GM23338 (cell line): ENCODE measurements at regions not wholly inside any gene's neighbourhood (a gene's known extent, or its start where the extent isn't known, plus 50 kb on each side); places are given as distances from the start of the nearest gene placed in this dataset.
"Not testable (repeated sequence)": the region's sequence is repeated elsewhere in the genome, so short reads cannot be mapped to it uniquely, and the experiment has no call there.

ENCODE experiments used
- ATAC-seq: fragments of 200-7000 bp; cut with Tn5 transposase; 3 replicates; pipeline ENCODE4 v1.9.1; 2020
- DNase-seq: peaks from one replicate; pipeline ENCODE4 v3.0.0-alpha.2; 2015; ENCODE audit warnings: low spot score
- H2AFZ ChIP-seq: fragments of 200-600 bp; sonication (generic); 2 replicates; pipeline ENCODE4 v1.8.0; 2016; ENCODE audit warnings: antibody characterized with exemption, mild to moderate bottlenecking, moderate library complexity
- H3F3A ChIP-seq: fragments of 200-600 bp; sonication (generic); replicated peaks from 2 replicates; pipeline ENCODE4 v1.8.0; 2017; ENCODE audit warnings: antibody characterized with exemption, mixed run types, low read depth
- H3K27ac ChIP-seq: fragments of 200-600 bp; sonication (generic); 2 replicates; pipeline ENCODE4 v1.6.1; 2016; ENCODE audit warnings: low read depth
- H3K27me3 ChIP-seq: fragments of 200-600 bp; sonication (generic); 2 replicates; pipeline ENCODE4 v1.8.0; 2016; ENCODE audit warnings: mild to moderate bottlenecking, mixed run types, moderate library complexity; ENCODE audit not compliant: insufficient read depth
- H3K36me3 ChIP-seq: fragments of 200-600 bp; sonication (generic); 2 replicates; pipeline ENCODE4 v1.8.0; 2016; ENCODE audit warnings: mild to moderate bottlenecking; ENCODE audit not compliant: insufficient read depth
- H3K4me1 ChIP-seq: fragments of 200-600 bp; sonication (generic); 2 replicates; pipeline ENCODE4 v1.8.0; 2016; ENCODE audit warnings: mild to moderate bottlenecking, moderate library complexity; ENCODE audit not compliant: insufficient read depth
- H3K4me2 ChIP-seq: fragments of 200-600 bp; sonication (generic); 2 replicates; pipeline ENCODE4 v1.7.1; 2017; ENCODE audit warnings: mixed run types
- H3K4me3 ChIP-seq: fragments of 200-600 bp; sonication (generic); 2 replicates; pipeline ENCODE4 v1.6.1; 2016; ENCODE audit warnings: mixed run types
- H3K79me2 ChIP-seq: fragments of 200-600 bp; sonication (generic); replicated peaks from 2 replicates; pipeline ENCODE4 v1.8.0; 2017; ENCODE audit warnings: mild to moderate bottlenecking; ENCODE audit not compliant: insufficient read depth
- H3K9me2 ChIP-seq: fragments of 200-600 bp; sonication (generic); 2 replicates; pipeline ENCODE4 v1.8.0; 2017; ENCODE audit not compliant: insufficient read depth
- H4K20me1 ChIP-seq: fragments of 200-600 bp; sonication (generic); replicated peaks from 2 replicates; pipeline ENCODE4 v1.8.0; 2017; ENCODE audit warnings: mild to moderate bottlenecking; ENCODE audit not compliant: insufficient read depth
- H3K27ac Mint-ChIP-seq: 2 replicates; pipeline ENCODE4 v1.8.0; 2020; ENCODE audit warnings: inconsistent platforms, mild to moderate bottlenecking, moderate library complexity, mixed read lengths
- H3K27me3 Mint-ChIP-seq: 3 replicates; pipeline ENCODE4 v1.8.0; 2022; ENCODE audit warnings: low read depth, mild to moderate bottlenecking, moderate library complexity, mixed read lengths, inconsistent platforms; ENCODE audit not compliant: insufficient read depth, poor library complexity
- H3K36me3 Mint-ChIP-seq: 3 replicates; pipeline ENCODE4 v1.8.0; 2021; ENCODE audit warnings: low read depth, mild to moderate bottlenecking, inconsistent platforms, moderate library complexity, mixed read lengths
- H3K4me1 Mint-ChIP-seq: 3 replicates; pipeline ENCODE4 v1.8.0; 2020; ENCODE audit warnings: mild to moderate bottlenecking, inconsistent platforms, mixed read lengths
- H3K4me3 Mint-ChIP-seq: 3 replicates; pipeline ENCODE4 v1.8.0; 2021; ENCODE audit warnings: moderate library complexity, mild to moderate bottlenecking, inconsistent platforms, mixed read lengths
- H3K9me3 Mint-ChIP-seq: 3 replicates; pipeline ENCODE4 v1.8.0; 2020; ENCODE audit warnings: moderate library complexity, mild to moderate bottlenecking, inconsistent platforms, mixed read lengths
- CREB1 ChIP-seq: fragments of 250-450 bp; sonication (Bioruptor Pico); IDR thresholded peaks from 2 replicates; pipeline ENCODE4 v1.5.0; 2020; ENCODE audit warnings: low read depth, mild to moderate bottlenecking, moderate library complexity
- CTCF ChIP-seq, 2 experiments: fragments of 200-600 bp in 1 of 2; sonication (generic) in 1 of 2; conservative IDR thresholded peaks; 2 replicates each; pipeline versions ENCODE4 v1.5.1 to v1.6.1; 2016 to 2017; ENCODE audit warnings: antibody characterized with exemption in 2 of 2, low read depth in 2 of 2, mild to moderate bottlenecking in 2 of 2, moderate library complexity in 1 of 2
- ETS1 ChIP-seq: IDR thresholded peaks from 2 replicates; pipeline ENCODE4 v1.6.1; 2016; ENCODE audit warnings: antibody characterized with exemption
- REST ChIP-seq: IDR thresholded peaks from one replicate; pipeline ENCODE4 v1.6.1; 2018; ENCODE audit warnings: antibody characterized with exemption; ENCODE audit not compliant: unreplicated experiment
- STAT1 ChIP-seq: IDR thresholded peaks from one replicate; pipeline ENCODE4 v1.6.1; 2016; ENCODE audit warnings: antibody characterized with exemption; ENCODE audit not compliant: unreplicated experiment
- ZNF331 ChIP-seq: fragments of 250-450 bp; sonication (Bioruptor Pico); IDR thresholded peaks from 2 replicates; pipeline ENCODE4 v1.5.0; 2020; ENCODE audit warnings: low read depth, mild to moderate bottlenecking, moderate library complexity

- ATAC-seq (no peak), DNase-seq (peak; percentile 50)
- no peaks in the 10 kb centered on the region for H3K27me3 ChIP-seq
- no peaks in the 10 kb centered on the region for H3K4me1 ChIP-seq
- H3K36me3 ChIP-seq: peaks cover 8% of the 10 kb centered on the region; the same call in 1 of the 2 replicates
- Mint-ChIP-seq H3K27me3 (peaks cover 5% of the 10 kb centered on the region), H3K36me3 (peaks cover 17% of the 10 kb centered on the region; the same call in 2 of the 3 replicates), H3K27ac (no peak overlapping the region), H3K9me3 (peaks cover 20% of the 10 kb centered on the region), H3K4me3 (no peak overlapping the region), H3K4me1 (no peaks in the 10 kb centered on the region)
- TF ChIP-seq ZNF331 (CRISPR knock-in tag) (no peak), CTCF (conservative IDR thresholded peaks at IDR 0.05; ENCODE audit: low read depth in 2 of 2) (peak; percentile 51 to 55)
- no peaks in the 10 kb centered on the region for H3K79me2 ChIP-seq
- no peak overlapping the region for H3K4me3 ChIP-seq
- no peak overlapping the region for H2AFZ ChIP-seq
- no peak overlapping the region for H3K27ac ChIP-seq
- H3F3A ChIP-seq: no peaks in the 10 kb centered on the region
- H3K4me2 ChIP-seq: no peak overlapping the region
- H4K20me1 ChIP-seq: no peaks in the 10 kb centered on the region
- no peaks in the 10 kb centered on the region for H3K9me2 ChIP-seq
These were observed 820.8 kb downstream of the MAT2B start for GRCh38 chr5:164326219-164326618.

DNA sequence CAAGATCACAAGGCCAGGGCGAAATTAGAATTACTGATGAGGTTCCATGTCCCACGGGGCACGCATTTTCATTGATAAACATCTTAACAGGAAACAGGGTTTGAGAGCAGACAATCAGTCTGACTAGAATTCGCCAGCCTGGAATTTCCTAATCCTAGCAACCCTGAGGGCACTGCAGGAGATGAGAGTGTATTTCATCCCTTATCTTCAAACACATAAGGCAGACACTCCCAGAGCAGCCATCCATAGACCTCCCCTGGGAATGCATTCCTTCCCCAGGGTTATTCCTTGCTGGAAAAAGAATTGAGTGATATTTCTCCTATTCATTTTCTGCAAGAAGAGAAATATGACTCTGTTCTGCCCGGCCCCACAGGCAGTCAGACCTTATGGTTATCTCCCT, 821.7 kb downstream of the MAT2B start:
- H3K4me1 Mint-ChIP-seq, H3K4me2 ChIP-seq, H3K4me3 Mint-ChIP-seq, H3K27ac Mint-ChIP-seq, ATAC-seq, H3F3A ChIP-seq, H2AFZ ChIP-seq, H3K36me3 ChIP-seq, H3K9me2 ChIP-seq, H3K4me1 ChIP-seq, H3K27me3 ChIP-seq, H3K4me3 ChIP-seq, H3K27me3 Mint-ChIP-seq, H3K79me2 ChIP-seq, H4K20me1 ChIP-seq, H3K27ac ChIP-seq: not testable (repeated sequence)
- peak; percentile 33 for DNase-seq
- peaks cover 20% of the 10 kb centered on the region for H3K9me3 Mint-ChIP-seq
- H3K36me3 Mint-ChIP-seq: peaks cover 17% of the 10 kb centered on the region; the same call in 2 of the 3 replicates

DNA sequence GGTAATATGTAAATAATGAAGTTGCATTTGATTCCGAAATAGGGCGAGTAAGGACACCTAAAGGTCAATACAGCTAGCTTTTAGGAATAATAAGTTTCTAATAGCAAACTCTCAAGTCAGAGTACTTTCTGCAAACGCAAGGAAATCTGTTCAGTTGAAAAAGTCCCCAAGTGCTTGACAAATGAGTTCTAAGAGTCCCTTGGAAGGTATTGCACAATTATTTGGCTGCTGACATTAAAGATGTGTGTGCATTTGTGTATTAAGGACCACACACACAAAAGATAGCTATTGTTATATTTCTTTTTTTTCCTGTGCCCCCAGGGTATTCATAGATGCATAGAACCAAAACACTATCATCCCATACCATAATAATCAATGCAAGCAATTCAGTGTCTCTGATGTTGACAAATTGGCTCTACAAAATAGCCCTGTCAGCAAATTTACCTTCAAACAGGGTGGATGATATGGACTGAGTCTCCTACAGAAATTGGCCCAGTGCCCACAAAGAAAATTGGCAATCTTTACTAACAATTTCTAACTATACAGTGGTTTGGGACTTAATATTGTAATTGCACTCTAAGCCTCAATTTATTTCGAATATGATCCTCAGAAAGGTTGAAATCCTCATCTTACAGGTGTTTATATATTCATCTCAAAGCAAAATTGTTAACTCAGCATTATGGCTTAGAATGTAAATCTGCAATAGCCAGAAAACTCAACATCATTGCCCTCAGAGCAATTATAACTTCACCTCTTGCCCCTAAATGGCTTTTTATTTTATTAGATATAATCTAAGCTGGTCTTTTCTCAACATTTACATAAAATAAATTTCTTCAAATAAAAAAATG, 827.2 kb downstream of the MAT2B start:
- Histone ChIP-seq H3F3A (no peaks in the 10 kb centered on the region), H4K20me1 (no peaks in the 10 kb centered on the region), H3K79me2 (no peaks in the 10 kb centered on the region), H3K9me2 (no peaks in the 10 kb centered on the region), H2AFZ (no peak overlapping the region), H3K4me1 (no peaks in the 10 kb centered on the region), H3K27me3 (no peaks in the 10 kb centered on the region), H3K36me3 (0 out of 2 replicates have a peak, but pooled peaks cover 4% of the 10 kb centered on the region), H3K4me3 (no peak overlapping the region), H3K27ac (no peak overlapping the region), H3K4me2 (no peak overlapping the region)
- DNase-seq (no peak), ATAC-seq (no peak)
- peaks cover 4% of the 10 kb centered on the region for H3K9me3 Mint-ChIP-seq
- no peaks in the 10 kb centered on the region for H3K4me1 Mint-ChIP-seq
- H3K4me3 Mint-ChIP-seq: no peak overlapping the region
- no peaks in the 10 kb centered on the region for H3K27me3 Mint-ChIP-seq
- peaks cover under 1% of the 10 kb centered on the region; the same call in 2 of the 3 replicates for H3K36me3 Mint-ChIP-seq
- no peak overlapping the region for H3K27ac Mint-ChIP-seq
- TF ChIP-seq CREB1 (CRISPR knock-in tag) (no peak), REST (no peak), STAT1 (no peak), ETS1 (no peak)
